SK-N-SH treated with all-trans-retinoic acid at 6 μM for 48 hours (cell line): ENCODE measurements at regions not wholly inside any gene's neighbourhood (a gene's known extent, or its start where the extent isn't known, plus 50 kb on each side); places are given as distances from the start of the nearest gene placed in this dataset.

Source experiments
- ESRRG ChIP-seq: fragments of 250-450 bp; sonication (Bioruptor Pico); IDR thresholded peaks from 2 replicates; pipeline ENCODE4 v1.6.1; 2021; ENCODE audit warnings: mild to moderate bottlenecking
- ISL1 ChIP-seq: fragments of 250-450 bp; sonication (Bioruptor Pico); IDR thresholded peaks from 2 replicates; pipeline ENCODE4 v2.1.2; 2022; ENCODE audit warnings: mild to moderate bottlenecking, moderate library complexity
- POU6F1 ChIP-seq: fragments of 250-450 bp; sonication (Bioruptor Pico); IDR thresholded peaks from 2 replicates; pipeline ENCODE4 v1.8.0; 2021; ENCODE audit warnings: low read depth, mild to moderate bottlenecking, moderate library complexity, borderline replicate concordance
- TOX ChIP-seq: fragments of 250-450 bp; sonication (Bioruptor Pico); IDR thresholded peaks from 2 replicates; pipeline ENCODE4 v1.8.0; 2021; ENCODE audit warnings: mild to moderate bottlenecking, moderate library complexity, borderline replicate concordance
- ZFP3 ChIP-seq: fragments of 250-450 bp; sonication (Bioruptor Pico); IDR thresholded peaks from 2 replicates; pipeline ENCODE4 v1.5.0; 2020; ENCODE audit warnings: mild to moderate bottlenecking, moderate library complexity

DNA sequence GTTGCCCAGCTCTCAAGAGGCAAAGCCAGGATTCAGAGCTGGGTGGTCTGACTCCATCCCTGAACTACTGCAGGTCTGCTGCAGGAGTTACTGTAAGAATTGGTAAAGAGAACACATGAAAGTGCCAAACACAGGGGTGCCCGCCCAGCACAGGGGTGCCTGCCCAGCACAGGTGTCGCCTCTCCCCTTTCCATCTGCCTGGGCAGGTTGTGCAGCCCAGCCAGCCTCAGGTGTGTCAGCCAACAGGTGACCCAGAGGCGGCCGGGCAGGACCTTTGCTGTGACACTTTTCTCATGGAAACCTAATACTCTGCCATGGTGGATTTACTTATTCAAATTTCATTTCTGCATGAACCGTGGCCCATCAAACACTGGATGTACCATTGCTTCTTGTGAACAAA lies 289.7 kb upstream of the IRX4 start:
- no peak for TF ChIP-seq ESRRG (CRISPR knock-in tag)
- no peak for TF ChIP-seq ISL1 (CRISPR knock-in tag)
- no peak for TF ChIP-seq TOX (CRISPR knock-in tag)
- no peak for TF ChIP-seq ZFP3
- TF ChIP-seq POU6F1 = no peak
